HG03097 (cell line): ENCODE measurements at regions not wholly inside any gene's neighbourhood (a gene's known extent, or its start where the extent isn't known, plus 50 kb on each side); places are given as distances from the start of the nearest gene placed in this dataset.

ENCODE experiments used
- ATAC-seq: cut with Tn5 transposase; IDR thresholded peaks from one replicate; pipeline ENCODE4 v1.9.1; 2021; ENCODE audit not compliant: unreplicated experiment, low FRiP score

DNA sequence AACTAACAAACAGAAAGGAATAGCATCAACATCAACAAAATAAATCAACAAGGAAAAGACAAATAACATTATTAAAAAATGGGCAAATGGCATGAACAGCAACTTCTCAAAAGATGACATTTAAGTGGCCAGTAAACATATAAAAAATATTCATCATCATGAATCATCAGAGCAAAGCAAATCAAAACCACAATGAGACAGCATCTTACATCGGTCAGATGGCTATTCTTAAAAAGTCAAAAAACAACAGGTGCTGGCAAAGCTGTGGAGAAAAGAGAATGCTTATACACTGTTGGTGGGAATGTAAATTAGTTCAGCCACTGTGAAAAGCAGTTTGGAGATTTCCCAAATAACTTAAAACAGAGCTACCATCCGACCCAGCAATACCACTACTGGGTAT is 327.1 kb downstream of the CMPK2 start:
- ATAC-seq = no peak

DNA sequence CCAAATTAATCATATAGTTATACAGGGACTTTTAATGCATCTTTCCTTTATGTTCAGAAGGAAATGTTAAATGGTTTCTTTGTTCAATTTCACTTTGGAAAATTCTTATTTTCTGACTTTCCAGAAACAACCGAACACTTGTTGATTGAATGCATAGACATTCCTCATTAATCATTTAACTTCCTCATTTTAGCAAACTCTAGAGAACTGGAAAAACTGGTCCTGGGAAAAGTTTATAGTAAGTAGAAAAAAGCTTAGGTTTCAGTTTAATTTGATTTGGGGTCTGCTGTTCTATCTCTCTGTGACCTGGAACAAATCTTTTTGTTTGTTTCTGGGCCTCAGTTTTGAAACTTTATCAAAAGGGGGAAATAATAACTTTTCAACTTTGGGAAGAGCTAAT is 320.4 kb downstream of the CMPK2 start:
- ATAC-seq = no peak

DNA sequence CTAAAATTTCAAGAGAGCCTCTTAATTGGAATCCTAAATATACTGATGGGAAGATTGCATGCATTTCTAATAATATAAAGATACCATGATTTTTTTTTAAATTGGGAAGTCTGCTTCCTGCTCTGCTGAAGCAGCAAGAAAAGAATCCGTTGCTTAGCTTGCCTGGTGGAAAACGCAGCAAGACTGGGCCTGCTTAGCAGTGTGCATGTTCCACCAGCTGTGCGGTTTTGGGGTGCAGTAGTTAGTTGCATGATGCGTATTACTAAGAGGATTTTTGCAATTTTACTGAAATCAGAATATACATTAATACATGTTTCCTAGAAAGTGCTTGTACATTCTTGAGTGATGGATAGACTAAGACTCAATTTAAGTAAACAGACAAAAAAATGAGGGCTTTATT is 319.9 kb downstream of the CMPK2 start:
- ATAC-seq = no peak

DNA sequence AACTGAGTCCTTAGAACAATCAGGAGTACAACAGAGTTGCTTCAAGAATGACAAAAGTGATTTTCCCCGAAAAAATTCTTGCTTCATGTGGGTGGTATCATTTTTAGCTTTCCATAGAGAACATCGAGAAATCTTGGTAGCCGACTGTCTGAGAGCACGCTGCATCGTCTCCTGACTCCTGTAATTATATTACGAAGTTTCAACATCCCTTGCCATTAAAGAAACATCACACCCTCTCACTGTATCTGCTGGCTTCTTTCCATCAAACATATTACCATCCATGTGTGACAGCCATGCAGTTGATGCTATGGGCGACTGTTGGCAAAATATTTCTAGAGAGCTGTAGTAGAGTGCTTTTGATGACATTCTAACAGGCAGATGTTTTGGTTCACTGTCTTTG is 311.2 kb downstream of the CMPK2 start:
- ATAC-seq = no peak

DNA sequence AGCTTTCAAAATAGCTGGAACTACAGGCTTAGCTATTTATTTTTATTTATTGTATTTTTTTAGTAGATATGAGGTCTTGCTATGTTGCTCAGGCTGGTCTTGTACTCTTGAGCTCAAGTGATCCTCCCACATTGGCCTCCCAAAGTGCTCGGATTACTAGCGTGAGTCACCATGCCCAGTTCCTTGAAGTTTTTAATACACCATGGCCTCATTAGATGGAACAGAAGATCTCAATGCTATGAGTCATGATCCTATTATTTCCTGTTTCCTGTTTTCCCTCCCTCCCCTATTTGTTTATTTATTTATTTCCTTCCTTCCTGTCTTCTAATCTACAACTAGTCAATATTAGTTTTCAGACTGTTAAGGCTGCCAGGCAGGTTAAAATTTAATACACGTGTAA is 309.0 kb downstream of the CMPK2 start:
- no peak for ATAC-seq

DNA sequence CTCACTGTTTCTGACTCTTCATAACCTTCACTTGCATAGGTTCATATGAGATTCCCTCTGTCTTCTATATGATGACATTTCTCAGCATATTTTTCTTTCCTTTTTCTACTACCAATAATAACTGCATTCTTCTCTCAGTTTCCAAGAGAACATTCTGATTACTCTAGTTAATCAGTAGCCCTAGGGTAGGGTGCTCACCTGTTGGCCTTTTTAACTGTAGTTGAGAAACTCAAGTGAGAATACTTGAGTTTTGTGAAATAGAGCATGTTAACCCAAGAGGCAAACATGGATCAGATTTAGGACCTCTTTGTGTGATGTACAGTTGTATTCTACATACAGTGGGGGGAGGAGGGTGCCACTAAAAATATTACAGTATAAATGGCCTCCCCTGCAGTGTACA is 308.0 kb downstream of the CMPK2 start:
- no peak for ATAC-seq

DNA sequence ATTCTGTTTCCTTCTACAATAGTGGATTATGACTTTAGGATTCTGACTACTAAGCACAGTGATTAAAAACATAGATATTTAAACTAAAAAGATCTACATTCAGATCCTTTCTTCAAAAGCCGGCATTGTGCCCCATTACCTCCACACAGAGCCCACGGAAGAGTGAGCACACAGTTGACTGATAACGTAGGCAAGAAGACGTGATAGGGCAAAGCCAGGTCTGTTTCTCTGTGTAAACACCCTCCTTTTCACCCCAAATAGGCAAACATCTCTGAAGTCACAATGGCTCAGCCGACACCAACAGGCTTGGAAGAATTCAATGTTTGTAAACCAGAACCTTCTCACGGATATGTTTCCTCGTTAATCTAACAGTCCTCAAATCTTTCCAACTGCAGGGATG is 302.9 kb downstream of the CMPK2 start:
- no peak for ATAC-seq

DNA sequence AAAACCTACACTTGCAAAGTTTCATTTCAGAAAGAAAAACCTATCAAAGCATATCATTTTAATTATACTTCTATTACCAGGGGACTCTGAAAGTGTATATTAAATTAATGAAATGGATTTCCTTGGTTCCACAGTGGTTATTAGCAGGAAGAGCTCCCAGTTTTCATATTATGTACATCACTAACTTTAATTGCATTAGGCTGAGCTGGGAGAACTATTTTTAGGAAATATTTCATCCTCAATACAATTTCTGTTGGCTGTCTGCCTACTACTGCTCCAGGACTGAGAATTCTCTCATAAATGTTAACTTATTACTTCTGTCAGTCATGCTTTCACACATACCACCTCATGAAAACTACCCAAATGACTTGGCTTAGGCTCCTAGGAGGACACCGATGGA is 301.4 kb downstream of the CMPK2 start:
- no peak for ATAC-seq

DNA sequence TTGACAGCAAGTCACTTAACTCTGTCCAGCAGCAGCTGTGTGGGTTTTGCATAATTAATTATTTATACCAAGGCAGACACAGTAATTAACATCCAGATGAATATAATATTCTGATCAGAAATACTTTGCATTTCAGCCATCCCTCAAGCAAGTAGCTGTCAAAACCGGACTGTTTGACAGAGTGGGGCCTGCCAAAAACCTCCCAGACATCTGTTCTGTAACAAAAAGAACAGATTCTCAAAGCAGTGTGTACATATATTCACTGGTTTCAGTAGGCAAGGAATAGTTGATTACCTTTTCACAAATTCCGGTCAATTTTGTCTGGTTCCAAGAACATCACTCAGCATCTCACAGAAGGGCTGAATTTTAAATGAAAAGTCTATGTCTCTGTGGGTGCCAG is 291.6 kb downstream of the CMPK2 start:
- no peak for ATAC-seq

DNA sequence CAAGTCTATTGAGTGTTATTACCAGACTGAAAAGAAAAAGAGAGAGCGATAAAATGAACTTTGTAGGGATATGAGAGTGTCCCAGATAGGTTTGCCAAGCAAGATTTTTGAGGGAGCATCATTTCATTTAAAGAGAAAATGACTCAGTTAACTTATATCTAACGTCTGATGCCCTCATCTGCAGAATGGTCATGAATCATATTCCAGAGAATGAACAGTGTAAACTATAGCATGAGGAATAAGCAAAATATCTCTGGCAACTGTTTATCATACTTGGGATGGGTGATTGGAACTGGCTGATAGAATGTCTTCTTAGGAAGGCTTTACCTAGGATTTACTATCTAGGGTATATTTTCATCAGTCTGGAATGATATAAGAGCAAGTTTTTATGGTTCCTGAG is 289.4 kb downstream of the CMPK2 start:
- ATAC-seq = no peak

DNA sequence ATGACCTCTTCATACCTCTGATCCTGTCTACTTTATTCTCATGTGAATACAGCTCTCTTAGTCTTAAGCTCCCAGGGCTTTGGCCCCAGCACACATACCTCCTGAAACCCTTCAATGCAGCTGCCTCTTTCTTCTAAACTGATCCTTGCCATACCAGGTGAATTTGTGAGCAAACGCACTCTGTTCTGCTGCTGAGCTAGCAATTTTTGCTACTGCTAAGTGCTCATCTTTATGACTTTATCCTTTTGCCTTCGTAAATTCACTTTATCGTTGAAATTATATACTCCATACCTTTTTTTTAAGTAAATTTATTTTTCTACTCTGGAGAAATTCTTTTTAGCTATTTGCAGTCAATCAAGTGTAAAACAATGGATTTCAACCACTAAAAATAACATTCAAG is 287.7 kb downstream of the CMPK2 start:
- ATAC-seq = no peak

DNA sequence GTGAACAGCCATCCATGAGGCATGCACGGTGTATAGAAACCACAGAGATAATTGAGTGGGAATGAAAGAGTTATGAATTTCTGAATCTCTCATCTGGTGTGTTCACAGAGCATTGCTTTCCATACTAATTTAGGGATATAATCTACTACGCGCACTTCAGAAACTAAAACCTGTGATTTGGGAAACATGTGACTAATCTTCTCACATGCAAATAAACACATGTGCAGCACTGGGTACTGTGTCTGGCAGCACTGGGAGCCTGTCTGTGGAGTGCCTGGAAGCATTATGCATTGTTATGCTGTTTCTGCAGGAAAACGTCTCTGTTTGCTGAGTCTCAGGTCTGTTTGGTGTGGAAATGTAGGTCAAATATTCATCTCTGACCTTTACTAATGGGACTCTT is 287.3 kb downstream of the CMPK2 start:
- ATAC-seq = no peak

DNA sequence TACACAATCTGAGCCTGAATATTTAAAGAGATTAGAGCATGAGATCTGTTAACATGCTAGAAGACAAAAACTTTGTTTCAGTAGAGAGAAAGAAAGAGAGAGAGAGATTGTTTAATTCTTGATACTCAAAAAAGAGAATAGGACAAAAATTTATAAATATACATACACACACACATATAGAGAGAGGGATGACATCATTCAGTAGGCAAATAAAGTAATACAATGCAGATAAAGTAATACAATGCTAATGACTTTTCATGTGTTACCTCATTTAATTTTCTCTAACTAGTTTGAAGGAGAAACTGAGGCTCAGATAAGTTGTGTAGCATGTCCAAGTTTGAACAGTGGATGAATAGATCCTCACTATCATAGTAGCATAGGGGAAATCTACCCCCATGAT is 286.4 kb downstream of the CMPK2 start:
- ATAC-seq = no peak

DNA sequence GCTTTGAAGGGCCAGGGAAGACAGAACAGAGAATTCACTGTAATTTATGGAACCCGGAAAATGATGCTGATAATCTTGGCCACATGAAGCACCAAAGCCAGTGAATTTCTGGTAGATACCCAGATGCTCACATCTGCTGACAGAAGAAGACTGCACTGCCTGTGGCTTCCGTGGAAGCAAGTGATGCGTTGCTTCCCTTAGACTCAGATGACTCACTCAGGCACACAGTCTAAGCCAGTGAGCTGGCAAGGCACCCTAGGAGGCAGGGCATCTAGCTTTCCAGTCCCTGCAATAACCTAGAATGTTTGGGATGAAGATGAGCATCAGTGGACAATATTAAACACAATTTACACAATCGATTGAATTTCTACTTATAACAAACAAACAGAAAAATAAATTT is 284.7 kb downstream of the CMPK2 start:
- no peak for ATAC-seq

DNA sequence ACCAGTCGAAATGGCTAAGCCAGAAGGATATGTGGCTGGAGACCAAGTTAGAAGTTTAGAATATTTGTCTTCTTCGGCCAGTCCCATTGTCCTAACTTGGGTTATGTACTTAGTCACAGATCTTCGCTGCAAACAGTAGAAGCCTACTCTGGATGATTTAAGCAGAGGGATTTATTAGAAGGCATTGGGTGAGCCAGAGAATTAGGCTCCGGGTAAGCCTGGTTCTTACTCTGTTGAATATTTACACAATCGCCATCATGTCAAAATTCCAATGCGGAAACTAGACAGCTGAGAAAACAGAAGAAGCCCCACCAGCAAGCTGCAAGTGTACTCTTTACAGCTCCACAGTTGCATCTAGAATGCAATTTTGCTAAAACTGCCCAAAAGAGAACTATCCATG is 276.6 kb downstream of the CMPK2 start:
- no peak for ATAC-seq

DNA sequence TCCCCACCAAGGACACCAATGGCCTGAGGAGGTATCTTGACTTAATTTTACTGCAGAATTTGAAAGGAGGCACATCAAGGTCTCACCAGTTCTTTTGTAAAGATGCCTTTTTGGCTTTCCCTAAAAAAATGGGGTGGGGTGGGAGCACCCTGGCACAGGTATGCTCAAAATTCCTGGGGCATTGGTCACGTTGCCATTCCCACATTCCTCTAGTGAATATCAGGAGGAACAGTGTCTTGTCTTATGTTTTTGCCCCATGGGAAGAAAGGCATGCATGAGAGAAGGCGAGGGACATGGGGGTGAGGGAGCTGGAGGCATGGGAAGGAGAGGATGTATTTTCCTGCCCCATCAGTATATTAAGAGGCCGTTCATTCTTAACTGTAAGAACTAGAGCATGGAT is 275.3 kb downstream of the CMPK2 start:
- no peak for ATAC-seq

DNA sequence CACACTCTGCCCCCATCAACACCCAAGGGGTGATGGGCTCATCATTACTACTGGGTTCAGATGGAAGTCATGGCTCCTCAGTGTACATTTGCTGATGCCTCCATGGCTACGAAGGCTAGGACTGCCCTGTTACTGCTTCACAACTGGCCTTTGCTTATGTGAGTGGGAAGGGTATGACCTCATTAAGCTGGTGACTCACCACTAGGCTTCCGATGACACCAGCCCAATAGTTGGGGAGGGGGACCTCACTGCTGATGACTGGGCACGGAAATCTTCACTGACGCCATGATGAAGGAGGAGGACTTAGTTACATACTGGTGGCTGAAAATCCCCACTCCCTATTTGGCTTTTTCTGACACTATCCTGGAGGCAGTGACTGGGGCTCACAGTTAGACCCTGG is 263.2 kb downstream of the CMPK2 start:
- ATAC-seq = no peak

DNA sequence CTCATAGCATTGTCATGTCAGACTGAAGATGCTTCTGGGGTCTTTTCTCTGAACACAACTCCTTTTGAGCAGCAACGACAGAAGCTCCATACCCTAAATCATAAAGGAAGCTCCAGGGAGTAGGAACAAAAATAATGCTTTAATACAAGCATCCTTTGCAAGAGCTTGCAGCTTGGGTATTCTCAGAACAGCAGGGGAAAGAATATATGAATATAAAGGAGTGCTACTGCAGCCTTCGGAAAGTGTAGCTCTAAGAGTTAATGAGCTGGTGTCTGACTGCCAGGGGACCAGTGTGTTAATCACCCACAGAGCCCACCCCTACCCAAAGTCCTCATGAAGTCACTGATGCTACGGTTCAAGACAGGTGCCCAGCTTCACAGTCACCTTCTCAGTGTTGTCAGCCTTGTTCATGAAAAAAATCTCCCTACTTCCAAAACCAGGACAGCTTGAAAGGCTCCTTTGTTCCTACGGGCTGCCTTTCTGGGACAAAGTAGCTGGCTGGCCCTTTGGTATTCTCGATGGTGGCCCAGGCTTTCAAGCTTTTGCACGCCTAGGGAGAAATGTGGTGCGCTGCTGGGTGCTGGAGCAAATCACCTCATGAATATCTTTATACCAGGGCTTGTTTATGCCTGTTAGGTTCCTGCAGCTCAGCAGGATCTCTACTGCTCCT is 259.7 kb downstream of the CMPK2 start:
- ATAC-seq = no peak

DNA sequence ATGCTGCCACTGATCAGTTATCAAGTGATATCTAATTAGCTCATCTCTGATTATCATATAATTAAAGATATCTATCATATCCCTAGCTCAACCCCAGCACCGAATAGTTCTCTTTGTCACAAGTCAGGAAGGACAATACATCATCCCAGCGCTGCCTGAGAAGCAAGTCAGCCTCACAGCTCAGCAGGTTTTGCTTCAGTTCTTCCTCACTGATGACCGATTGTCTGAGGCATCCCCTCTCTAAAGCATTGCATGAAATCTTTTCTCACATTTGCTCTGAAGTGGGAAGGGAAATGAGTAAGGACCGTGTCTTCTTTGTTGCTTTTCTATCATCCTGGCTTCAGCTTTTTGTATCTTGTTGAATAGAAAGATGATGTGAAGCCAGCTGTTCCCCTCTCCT is 247.9 kb downstream of the CMPK2 start:
- no peak for ATAC-seq

DNA sequence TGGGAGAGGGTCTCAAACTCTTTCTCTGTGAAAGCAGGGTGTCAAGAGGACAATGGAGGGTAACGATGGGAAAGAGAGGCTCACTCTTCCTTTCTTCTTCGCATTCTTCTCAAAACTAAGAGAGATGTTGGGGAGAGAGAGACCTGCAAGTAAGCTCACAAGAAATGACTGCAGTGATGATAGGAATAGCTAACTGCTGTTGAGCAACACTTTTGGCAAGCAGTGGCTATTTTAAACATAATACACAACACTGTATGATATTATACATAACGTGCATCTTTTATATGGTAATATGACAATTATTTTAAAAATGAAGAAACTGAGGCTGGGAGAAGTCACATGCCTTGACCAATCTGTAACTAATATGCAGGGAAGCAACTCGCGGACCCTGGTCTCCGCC is 247.5 kb downstream of the CMPK2 start:
- no peak for ATAC-seq

DNA sequence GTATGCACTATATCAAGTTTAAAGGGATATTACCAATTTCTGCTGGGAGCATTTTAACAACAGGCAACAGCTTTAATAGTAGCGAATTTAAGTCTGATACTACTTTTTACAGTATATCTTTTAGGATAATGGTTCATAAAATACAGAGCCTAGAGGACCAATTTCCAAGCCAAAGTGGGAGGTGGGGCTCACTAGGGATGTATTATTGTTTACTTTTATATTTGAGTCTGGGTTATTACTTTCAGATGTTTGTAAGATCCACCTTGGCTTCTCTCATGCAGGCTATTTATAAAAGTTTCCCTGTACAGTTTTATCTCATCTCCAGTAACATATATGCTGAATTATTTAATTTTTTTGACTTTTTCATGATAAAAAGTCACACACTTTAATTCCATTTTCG is 242.0 kb downstream of the CMPK2 start:
- ATAC-seq = no peak

DNA sequence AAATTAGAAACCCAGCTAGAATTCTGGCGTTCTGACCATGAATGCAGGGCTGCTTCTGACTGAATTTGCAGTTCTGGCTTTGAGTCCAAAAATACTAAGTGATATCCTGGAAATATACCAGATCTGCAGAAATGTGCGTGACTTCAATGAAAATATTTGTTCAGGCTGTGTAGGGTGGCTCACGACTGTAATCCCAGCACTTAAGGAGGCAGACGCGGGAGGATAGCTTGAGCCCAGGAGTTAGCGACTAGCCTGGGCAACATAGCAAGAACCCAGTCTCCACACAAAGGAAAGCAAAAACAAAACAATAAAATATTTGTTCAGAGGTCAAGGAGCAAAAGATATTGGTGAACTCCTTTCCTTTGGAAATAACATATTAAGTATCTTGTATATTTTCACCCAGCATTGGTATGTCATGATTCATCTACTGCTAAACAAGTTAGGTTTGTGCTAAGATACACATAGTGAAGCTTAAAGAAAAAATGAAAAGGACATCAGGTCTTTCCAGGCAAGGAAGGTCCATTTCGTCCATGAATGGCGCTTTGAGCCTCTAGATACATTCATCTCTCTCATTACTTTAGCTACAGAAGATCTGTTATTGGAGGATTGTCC is 239.2 kb downstream of the CMPK2 start:
- ATAC-seq = no peak

DNA sequence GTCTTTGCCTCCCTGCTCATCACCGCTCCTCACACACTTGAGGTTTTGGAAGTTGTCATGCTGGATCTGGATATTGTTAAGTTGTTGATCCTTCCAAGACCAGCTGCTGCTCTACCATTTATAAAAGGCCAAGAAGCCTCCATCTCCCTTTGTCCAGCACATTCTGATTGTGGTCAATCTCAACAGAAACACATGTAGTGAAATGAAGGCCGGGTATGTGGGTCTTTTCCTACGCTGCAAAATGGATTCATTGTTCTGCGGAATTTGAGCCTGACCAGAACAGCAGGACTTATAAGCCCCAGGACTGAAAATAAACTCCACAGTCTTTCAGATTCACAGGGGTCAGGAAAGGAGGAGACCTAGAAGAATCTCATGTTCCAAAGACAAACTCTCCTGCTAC is 238.4 kb downstream of the CMPK2 start:
- no peak for ATAC-seq
